H1 (cell line): ENCODE measurements at regions not wholly inside any gene's neighbourhood (a gene's known extent, or its start where the extent isn't known, plus 50 kb on each side); places are given as distances from the start of the nearest gene placed in this dataset.

Experiments used
- EGR1 ChIP-seq: IDR thresholded peaks from 2 replicates; pipeline ENCODE4 v1.6.1; 2011; ENCODE audit warnings: low read depth, low read length, borderline replicate concordance
- JUND ChIP-seq: IDR thresholded peaks from 2 replicates; pipeline ENCODE4 v1.6.1; 2011; ENCODE audit warnings: mild to moderate bottlenecking, improper control_type of control experiment, low read length
- MAX ChIP-seq: IDR thresholded peaks from 2 replicates; pipeline ENCODE4 v1.6.1; 2012; ENCODE audit warnings: inconsistent platforms
- POLR2A ChIP-seq, 2 experiments: IDR thresholded peaks; 1 replicate in 1 of 2; 2 replicates in 1 of 2; pipeline ENCODE4 v1.6.1; 2011; ENCODE audit warnings: low read depth in 2 of 2, low read length in 2 of 2, mild to moderate bottlenecking in 2 of 2; ENCODE audit errors: control extremely low read depth in 1 of 2
- POLR2AphosphoS5 ChIP-seq: IDR thresholded peaks from 2 replicates; pipeline ENCODE4 v1.6.1; 2011; ENCODE audit warnings: low read depth, low read length
- RXRA ChIP-seq: IDR thresholded peaks from 2 replicates; pipeline ENCODE4 v1.6.1; 2011; ENCODE audit warnings: low read depth, mild to moderate bottlenecking, low read length, moderate library complexity; ENCODE audit not compliant: insufficient read depth
- SIN3A ChIP-seq, 2 experiments: IDR thresholded peaks in 1 of 2; conservative IDR thresholded peaks in 1 of 2; 2 replicates each; pipeline ENCODE4 v1.6.1; 2011 to 2012; ENCODE audit warnings: low read length in 2 of 2, improper control_type of control experiment in 1 of 2, low read depth in 1 of 2, mild to moderate bottlenecking in 1 of 2
- SIX5 ChIP-seq: IDR thresholded peaks from 2 replicates; pipeline ENCODE4 v1.6.1; 2011; ENCODE audit warnings: mild to moderate bottlenecking, low read depth, low read length
- TAF1 ChIP-seq: IDR thresholded peaks from 2 replicates; pipeline ENCODE4 v1.6.1; 2011; ENCODE audit warnings: mild to moderate bottlenecking, low read depth, low read length
- USF2 ChIP-seq: IDR thresholded peaks from 2 replicates; pipeline ENCODE4 v1.6.1; 2011; ENCODE audit warnings: low read length, improper control_type of control experiment
- TF ChIP-seq, protein P1 (sequence below), 3 experiments: IDR thresholded peaks; 1 replicate in 2 of 3; 2 replicates in 1 of 3; pipeline versions ENCODE4 v1.5.1 to v1.6.1; 2011; ENCODE audit warnings: low read length in 3 of 3, mild to moderate bottlenecking in 3 of 3, inconsistent platforms in 2 of 3, low read depth in 1 of 3, moderate library complexity in 1 of 3; ENCODE audit not compliant: insufficient read depth in 1 of 3; ENCODE audit errors: control extremely low read depth in 1 of 3

- TF ChIP-seq POLR2AphosphoS5 (no peak), USF2 (no peak), EGR1 (no peak), SIX5 (no peak), RXRA (no peak), POLR2A (IDR thresholded peaks at IDR 0.05; ENCODE audit: control extremely low read depth in 1 of 2, low read depth in 2 of 2, low read length in 2 of 2) (no peak), JUND (no peak), TAF1 (no peak), MAX (no peak), SIN3A (conservative IDR thresholded peaks at IDR 0.05 in 1 of 2, IDR thresholded peaks at IDR 0.05 in 1 of 2; ENCODE audit: low read depth in 1 of 2, low read length in 2 of 2) (no peak)
- TF ChIP-seq, protein P1, sequence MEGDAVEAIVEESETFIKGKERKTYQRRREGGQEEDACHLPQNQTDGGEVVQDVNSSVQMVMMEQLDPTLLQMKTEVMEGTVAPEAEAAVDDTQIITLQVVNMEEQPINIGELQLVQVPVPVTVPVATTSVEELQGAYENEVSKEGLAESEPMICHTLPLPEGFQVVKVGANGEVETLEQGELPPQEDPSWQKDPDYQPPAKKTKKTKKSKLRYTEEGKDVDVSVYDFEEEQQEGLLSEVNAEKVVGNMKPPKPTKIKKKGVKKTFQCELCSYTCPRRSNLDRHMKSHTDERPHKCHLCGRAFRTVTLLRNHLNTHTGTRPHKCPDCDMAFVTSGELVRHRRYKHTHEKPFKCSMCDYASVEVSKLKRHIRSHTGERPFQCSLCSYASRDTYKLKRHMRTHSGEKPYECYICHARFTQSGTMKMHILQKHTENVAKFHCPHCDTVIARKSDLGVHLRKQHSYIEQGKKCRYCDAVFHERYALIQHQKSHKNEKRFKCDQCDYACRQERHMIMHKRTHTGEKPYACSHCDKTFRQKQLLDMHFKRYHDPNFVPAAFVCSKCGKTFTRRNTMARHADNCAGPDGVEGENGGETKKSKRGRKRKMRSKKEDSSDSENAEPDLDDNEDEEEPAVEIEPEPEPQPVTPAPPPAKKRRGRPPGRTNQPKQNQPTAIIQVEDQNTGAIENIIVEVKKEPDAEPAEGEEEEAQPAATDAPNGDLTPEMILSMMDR (IDR thresholded peaks at IDR 0.05; ENCODE audit: control extremely low read depth in 1 of 3, insufficient read depth in 1 of 3, low read depth in 1 of 3, low read length in 3 of 3): no peak
Observed at GRCh38 chr1:187588917-187589316, 760.2 kb downstream of the PLA2G4A start.
